NB4 (cell line): ENCODE measurements at regions not wholly inside any gene's neighbourhood (a gene's known extent, or its start where the extent isn't known, plus 50 kb on each side); places are given as distances from the start of the nearest gene placed in this dataset.

Experiments used
- CTCF ChIP-seq: IDR thresholded peaks from one replicate; pipeline ENCODE4 v1.5.1; 2012; ENCODE audit warnings: low read depth, low read length
- POLR2A ChIP-seq: IDR thresholded peaks from 2 replicates; pipeline ENCODE4 v1.6.1; 2011; ENCODE audit warnings: mild to moderate bottlenecking; ENCODE audit not compliant: insufficient read length; ENCODE audit errors: extremely low read depth

DNA sequence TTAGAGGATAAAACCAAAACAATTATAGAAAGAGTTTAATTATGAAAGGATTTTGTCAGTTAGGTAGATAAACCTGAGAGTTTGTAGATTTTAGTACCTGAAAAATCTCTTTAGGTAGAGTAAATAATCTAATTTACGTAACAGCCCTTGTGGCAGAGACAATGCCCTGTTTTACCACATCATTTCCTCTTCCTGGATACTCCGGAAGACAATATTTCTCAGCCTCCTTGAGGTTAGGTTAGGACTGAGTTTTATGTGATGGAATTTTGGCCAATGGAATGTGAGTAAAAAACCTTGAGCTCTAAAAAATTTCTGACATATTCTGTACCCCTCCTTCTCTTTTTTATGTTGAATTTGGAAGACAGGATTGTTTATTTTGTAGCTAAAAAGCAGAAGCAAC is 50.7 kb upstream of the TPRG1 start:
- no peak for TF ChIP-seq POLR2A
- TF ChIP-seq CTCF, result no peak
